Testis (tissue), 2 donors: ENCODE measurements at regions not wholly inside any gene's neighbourhood (a gene's known extent, or its start where the extent isn't known, plus 50 kb on each side); places are given as distances from the start of the nearest gene placed in this dataset.

Experiments
- CTCF ChIP-seq, 3 experiments: fragments of 450-650 bp in 2 of 3; fragments of 200-600 bp in 1 of 3; sonication (generic) in 1 of 3; IDR thresholded peaks; one replicate each; pipeline ENCODE4 v1.5.1; 2016 to 2019; ENCODE audit warnings: antibody characterized with exemption in 3 of 3, mild to moderate bottlenecking in 2 of 3, moderate library complexity in 1 of 3
- POLR2A ChIP-seq: fragments of 450-650 bp; IDR thresholded peaks from one replicate; pipeline ENCODE4 v1.6.1; 2017; ENCODE audit warnings: antibody characterized with exemption, mild to moderate bottlenecking, moderate library complexity

DNA sequence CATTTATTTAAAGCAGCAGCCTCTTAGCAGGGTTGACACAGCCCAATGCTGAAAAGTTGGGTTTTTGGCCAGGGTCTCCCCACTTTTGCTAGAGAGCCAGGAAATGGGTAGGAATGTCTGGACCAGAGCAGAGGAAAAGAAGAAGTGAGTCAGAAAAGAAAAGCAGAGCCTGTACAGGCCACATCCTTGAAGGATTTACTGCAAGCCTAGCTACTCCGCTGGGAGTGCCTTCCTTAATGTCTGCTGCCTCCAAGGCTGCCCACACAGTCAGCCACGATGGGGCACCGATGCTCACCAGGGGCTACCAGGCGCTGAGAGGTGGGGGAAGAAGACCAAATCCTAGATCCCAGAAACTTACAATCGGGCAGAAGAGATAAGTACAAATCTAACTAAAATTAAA lies 139.2 kb downstream of the C12orf75 start:
- TF ChIP-seq POLR2A (no peak), CTCF (IDR thresholded peaks at IDR 0.05) (no peak)
